ENCODE measurements at regions not wholly inside any gene's neighbourhood (a gene's known extent, or its start where the extent isn't known, plus 50 kb on each side); places are given as distances from the start of the nearest gene placed in this dataset.

DNA sequence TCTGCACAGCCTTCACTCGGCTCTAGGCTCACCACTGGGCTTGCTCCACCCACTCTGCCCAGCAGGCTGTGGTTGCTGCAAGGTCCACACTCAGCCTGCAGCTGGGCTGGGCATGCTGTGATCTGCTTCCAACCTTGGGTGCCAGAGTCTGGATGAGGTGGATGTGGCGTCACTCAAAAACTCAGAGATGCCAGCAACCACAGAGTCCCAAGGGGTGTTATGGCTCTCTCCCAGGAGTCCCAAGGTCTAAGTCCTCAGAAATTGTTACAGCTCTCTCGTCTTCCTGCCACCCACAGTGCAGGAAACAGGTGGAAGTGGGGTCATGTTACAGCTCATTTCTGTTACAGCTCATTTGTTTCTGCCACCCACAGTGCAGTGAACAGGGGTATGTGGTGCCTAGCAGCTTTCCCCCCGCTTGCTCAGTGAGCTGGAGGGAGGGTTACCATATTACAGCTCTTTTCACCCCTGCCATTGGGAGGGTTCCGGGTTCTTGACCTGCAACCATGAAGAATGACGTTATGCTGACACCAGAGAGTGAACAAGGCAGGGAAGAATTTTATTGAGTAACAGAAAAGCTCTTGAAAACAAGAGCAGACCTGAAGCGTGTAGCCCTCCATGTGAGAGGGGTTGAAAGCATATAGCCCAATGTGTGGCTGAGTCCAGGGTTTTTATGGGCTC lies 893.9 kb downstream of the PCDH7 start:
- Histone ChIP-seq H3K27ac (no peak overlapping the region), H3K27me3 (no peaks in the 10 kb centered on the region), H3K4me3 (no peak overlapping the region), H3K36me3 (no peaks in the 10 kb centered on the region), H3K9me3 (no peaks in the 10 kb centered on the region), H3K4me1 (no peaks in the 10 kb centered on the region)
- whole genome bisulfite sequencing, 2 donors, result 78 to 82% methylated on average over 6 to 7 of the region's 7 CpGs
- no peak for TF ChIP-seq POLR2A (IDR thresholded peaks at IDR 0.05)
- no peak for DNase-seq (ENCODE audit: low spot score in 2 of 2)

DNA sequence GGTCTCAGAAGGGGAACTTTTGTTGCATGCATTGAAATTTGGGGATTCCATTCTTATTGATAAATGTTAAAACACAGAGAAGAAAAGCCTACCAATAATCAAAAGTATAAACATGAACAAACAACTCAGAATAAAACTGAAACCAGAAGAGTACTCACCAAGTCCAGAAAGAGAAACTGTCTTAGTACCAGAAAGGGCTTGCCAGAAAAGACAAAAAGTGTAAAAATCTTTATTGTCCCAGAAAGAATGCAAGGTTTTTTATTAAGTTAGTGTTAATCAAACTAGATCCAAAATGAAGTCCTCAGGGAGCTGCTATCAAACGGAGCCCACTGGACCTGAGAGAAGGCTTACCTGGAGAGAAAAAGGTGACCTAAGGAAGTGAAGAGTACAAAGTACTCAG lies 897.5 kb downstream of the PCDH7 start:
- TF ChIP-seq POLR2A (IDR thresholded peaks at IDR 0.05), result no peak
- TF ChIP-seq EP300 (IDR thresholded peaks at IDR 0.05), result no peak
- TF ChIP-seq CTCF (IDR thresholded peaks at IDR 0.05), result no peak
- Histone ChIP-seq H3K4me3 (no peak overlapping the region), H3K4me1 (no peaks in the 10 kb centered on the region), H3K9me3 (no peaks in the 10 kb centered on the region), H3K36me3 (no peaks in the 10 kb centered on the region), H3K27me3 (no peaks in the 10 kb centered on the region), H3K27ac (no peak overlapping the region)
- DNase-seq (ENCODE audit: low spot score in 2 of 2), result no peak
- WGBS, 2 donors, result 77 to 93% methylated on average over 1 of the region's 1 CpG

DNA sequence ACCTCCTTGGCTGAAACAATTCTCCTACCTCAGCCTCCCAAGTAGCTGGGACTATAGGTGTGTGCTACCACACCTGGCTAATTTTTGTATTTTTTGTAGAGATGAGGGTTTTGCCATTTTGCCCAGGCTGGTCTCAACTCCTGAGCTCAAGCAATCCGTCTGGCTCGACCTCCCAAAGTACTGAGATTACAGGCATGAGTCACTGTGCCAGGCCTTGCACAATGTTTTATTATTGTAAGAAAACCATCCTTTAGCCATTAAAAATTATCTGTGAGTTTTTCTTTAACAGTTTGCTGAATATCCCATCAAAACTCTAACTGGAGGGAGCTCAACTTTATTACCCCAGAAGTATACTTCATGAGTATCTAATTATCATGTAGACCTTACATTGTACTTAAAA lies 900.3 kb downstream of the PCDH7 start:
- Histone ChIP-seq H3K4me1 (no peaks in the 10 kb centered on the region), H3K4me3 (no peak overlapping the region), H3K27me3 (no peaks in the 10 kb centered on the region), H3K36me3 (no peaks in the 10 kb centered on the region), H3K27ac (no peak overlapping the region), H3K9me3 (no peaks in the 10 kb centered on the region)
- 43 to 66% methylated on average over 2 of the region's 2 CpGs for WGBS, 2 donors
- DNase-seq (ENCODE audit: low spot score in 2 of 2), result no peak
- TF ChIP-seq CTCF (IDR thresholded peaks at IDR 0.05), result no peak
- TF ChIP-seq POLR2A (IDR thresholded peaks at IDR 0.05), result no peak
- TF ChIP-seq EP300 (IDR thresholded peaks at IDR 0.05), result no peak

- Histone ChIP-seq H3K27ac (no peak overlapping the region), H3K36me3 (no peaks in the 10 kb centered on the region), H3K4me3 (no peak overlapping the region), H3K4me1 (no peaks in the 10 kb centered on the region), H3K9me3 (no peaks in the 10 kb centered on the region), H3K27me3 (no peaks in the 10 kb centered on the region)
- DNase-seq (ENCODE audit: low spot score in 2 of 2), result no peak
- TF ChIP-seq POLR2A (IDR thresholded peaks at IDR 0.05), result no peak
- no peak for TF ChIP-seq CTCF (IDR thresholded peaks at IDR 0.05)
- TF ChIP-seq EP300 (IDR thresholded peaks at IDR 0.05), result no peak
- 96% methylated on average over 4 of the region's 4 CpGs for WGBS, 2 donors
These were observed 925.1 kb downstream of the PCDH7 start for GRCh38 chr4:31645236-31645635.

GRCh38 chr4:31647786-31648185 lies 927.6 kb downstream of the PCDH7 start:
- no peaks in the 10 kb centered on the region for H3K36me3 ChIP-seq
- H3K27ac ChIP-seq, result no peak overlapping the region
- 40 to 58% methylated on average over 1 of the region's 1 CpG for WGBS, 2 donors
- H3K9me3 ChIP-seq, result no peaks in the 10 kb centered on the region
- no peaks in the 10 kb centered on the region for H3K27me3 ChIP-seq
- no peak overlapping the region for H3K4me3 ChIP-seq
- H3K4me1 ChIP-seq, result no peaks in the 10 kb centered on the region
- TF ChIP-seq EP300 (IDR thresholded peaks at IDR 0.05) (no peak), POLR2A (IDR thresholded peaks at IDR 0.05) (no peak), CTCF (IDR thresholded peaks at IDR 0.05) (no peak)
- no peak for DNase-seq (ENCODE audit: low spot score in 2 of 2)

- Histone ChIP-seq H3K36me3 (no peaks in the 10 kb centered on the region), H3K4me1 (no peaks in the 10 kb centered on the region), H3K9me3 (no peaks in the 10 kb centered on the region), H3K27me3 (no peaks in the 10 kb centered on the region), H3K27ac (no peak overlapping the region), H3K4me3 (no peak overlapping the region)
- no peak for DNase-seq (ENCODE audit: low spot score in 2 of 2)
- WGBS, 2 donors, result 94 to 95% methylated on average over 1 of the region's 1 CpG
- TF ChIP-seq EP300 (IDR thresholded peaks at IDR 0.05) (no peak), CTCF (IDR thresholded peaks at IDR 0.05) (no peak), POLR2A (IDR thresholded peaks at IDR 0.05) (no peak)
These were observed 929.7 kb downstream of the PCDH7 start for GRCh38 chr4:31649878-31650277.
